WTC11 (cell line): ENCODE measurements at regions not wholly inside any gene's neighbourhood (a gene's known extent, or its start where the extent isn't known, plus 50 kb on each side); places are given as distances from the start of the nearest gene placed in this dataset.

Experiments used
- ATAC-seq: fragments of 200-7000 bp; cut with Tn5 transposase; 2 replicates; pipeline ENCODE4 v1.10.0; 2021; ENCODE audit warnings: mild to moderate bottlenecking, moderate library complexity
- CTCF ChIA-PET: fragments of 300-600 bp; sonication (Branson Sonifier 250); formaldehyde crosslinking; loops from one replicate; lab custom pipeline; 2021; ENCODE audit warnings: antibody characterized with exemption; lab: Charles Lee
- POLR2A ChIA-PET: fragments of 350-600 bp; sonication (Branson Sonifier 250); formaldehyde crosslinking; loops from one replicate; lab custom pipeline; 2021; ENCODE audit warnings: antibody characterized with exemption; lab: Charles Lee
- DNase-seq: peaks from one replicate; pipeline ENCODE4 v3.0.0; 2021; ENCODE audit warnings: low spot score
- H3K27ac Mint-ChIP-seq: 2 replicates; pipeline ENCODE4 v1.8.0; 2021; ENCODE audit warnings: mixed read lengths
- H3K27me3 Mint-ChIP-seq: 2 replicates; pipeline ENCODE4 v1.8.0; 2021; ENCODE audit warnings: low read depth, mild to moderate bottlenecking, moderate library complexity, mixed read lengths
- H3K36me3 Mint-ChIP-seq: 2 replicates; pipeline ENCODE4 v1.8.0; 2021; ENCODE audit warnings: mixed read lengths
- H3K4me1 Mint-ChIP-seq: 2 replicates; pipeline ENCODE4 v1.8.0; 2022; ENCODE audit warnings: mixed read lengths
- H3K4me3 Mint-ChIP-seq: 2 replicates; pipeline ENCODE4 v1.8.0; 2021; ENCODE audit warnings: mild to moderate bottlenecking, moderate library complexity, mixed read lengths
- H3K9me3 Mint-ChIP-seq: 2 replicates; pipeline ENCODE4 v1.8.0; 2021; ENCODE audit warnings: mixed read lengths
- ATF1 ChIP-seq: sonication (generic); formaldehyde crosslinking; IDR thresholded peaks from 2 replicates; pipeline ENCODE4 v1.8.1; 2023; ENCODE audit warnings: mild to moderate bottlenecking, moderate library complexity, missing genetic modification reagents
- ATF3 ChIP-seq: sonication (generic); formaldehyde crosslinking; conservative IDR thresholded peaks from 2 replicates; pipeline ENCODE4 v1.8.1; 2022; ENCODE audit warnings: mild to moderate bottlenecking, missing genetic modification reagents
- CREB1 ChIP-seq: sonication (generic); formaldehyde crosslinking; IDR thresholded peaks from 2 replicates; pipeline ENCODE4 v1.8.0; 2023; ENCODE audit warnings: mild to moderate bottlenecking, missing genetic modification reagents
- E2F4 ChIP-seq: sonication (generic); formaldehyde crosslinking; IDR thresholded peaks from 2 replicates; pipeline ENCODE4 v1.8.1; 2022; ENCODE audit warnings: low read depth, mild to moderate bottlenecking, moderate library complexity, missing genetic modification reagents, borderline replicate concordance
- ESRRA ChIP-seq: sonication (generic); formaldehyde crosslinking; IDR thresholded peaks from 2 replicates; pipeline ENCODE4 v1.8.1; 2022; ENCODE audit warnings: mild to moderate bottlenecking, missing genetic modification reagents, borderline replicate concordance
- ETV6 ChIP-seq: sonication (generic); formaldehyde crosslinking; IDR thresholded peaks from 2 replicates; pipeline ENCODE4 v1.8.1; 2022; ENCODE audit warnings: mild to moderate bottlenecking, missing genetic modification reagents
- FOXK1 ChIP-seq: sonication (generic); formaldehyde crosslinking; IDR thresholded peaks from 2 replicates; pipeline ENCODE4 v1.8.0; 2022; ENCODE audit warnings: mild to moderate bottlenecking, moderate library complexity, missing genetic modification reagents
- FOXP1 ChIP-seq: sonication (generic); formaldehyde crosslinking; IDR thresholded peaks from 2 replicates; pipeline ENCODE4 v1.8.0; 2022; ENCODE audit warnings: missing genetic modification reagents, mild to moderate bottlenecking, moderate library complexity, borderline replicate concordance
- GRHL2 ChIP-seq: fragments of 250-450 bp; sonication (Bioruptor Pico); IDR thresholded peaks from 2 replicates; pipeline ENCODE4 v1.8.0; 2022; ENCODE audit warnings: mild to moderate bottlenecking, moderate library complexity; ENCODE audit not compliant: insufficient replicate concordance, severe bottlenecking
- GTF2I ChIP-seq: fragments of 250-450 bp; sonication (Bioruptor Pico); conservative IDR thresholded peaks from 2 replicates; pipeline ENCODE4 v1.4.0; 2021; ENCODE audit warnings: mild to moderate bottlenecking
- JAZF1 ChIP-seq: fragments of 250-450 bp; sonication (Bioruptor Pico); IDR thresholded peaks from 2 replicates; pipeline ENCODE4 v1.9.0; 2021; ENCODE audit warnings: moderate library complexity, mild to moderate bottlenecking, inconsistent platforms
- SMAD4 ChIP-seq: sonication (generic); formaldehyde crosslinking; IDR thresholded peaks from 2 replicates; pipeline ENCODE4 v1.8.0; 2022; ENCODE audit warnings: mild to moderate bottlenecking, missing genetic modification reagents
- TEAD1 ChIP-seq: sonication (generic); formaldehyde crosslinking; IDR thresholded peaks from 2 replicates; pipeline ENCODE4 v1.8.0; 2022; ENCODE audit warnings: mild to moderate bottlenecking, missing genetic modification reagents
- TEAD4 ChIP-seq: sonication (generic); formaldehyde crosslinking; IDR thresholded peaks from 2 replicates; pipeline ENCODE4 v1.8.0; 2022; ENCODE audit warnings: mild to moderate bottlenecking, missing genetic modification reagents
- ZNF121 ChIP-seq: sonication (generic); formaldehyde crosslinking; IDR thresholded peaks from 2 replicates; pipeline ENCODE4 v1.8.0; 2023; ENCODE audit warnings: missing genetic modification reagents
- ZNF138 ChIP-seq: sonication (generic); formaldehyde crosslinking; conservative IDR thresholded peaks from 2 replicates; pipeline ENCODE4 v1.8.1; 2022; ENCODE audit warnings: mild to moderate bottlenecking, moderate library complexity, missing genetic modification reagents
- ZNF317 ChIP-seq: sonication (generic); formaldehyde crosslinking; IDR thresholded peaks from 2 replicates; pipeline ENCODE4 v1.8.1; 2023; ENCODE audit warnings: low read depth, mild to moderate bottlenecking, moderate library complexity, missing genetic modification reagents, borderline replicate concordance
- ZNF532 ChIP-seq: fragments of 250-450 bp; sonication (Bioruptor Pico); IDR thresholded peaks from 2 replicates; pipeline ENCODE4 v1.9.0; 2021; ENCODE audit warnings: mild to moderate bottlenecking, borderline replicate concordance
- ZNF671 ChIP-seq: fragments of 250-450 bp; sonication (Bioruptor Pico); IDR thresholded peaks from 2 replicates; pipeline ENCODE4 v1.8.0; 2021; ENCODE audit warnings: mild to moderate bottlenecking
- TF ChIP-seq, protein P1 (sequence below): sonication (generic); formaldehyde crosslinking; conservative IDR thresholded peaks from 2 replicates; pipeline ENCODE4 v1.8.1; 2023; ENCODE audit warnings: mild to moderate bottlenecking, low read depth, missing genetic modification reagents, moderate library complexity

- H3K27ac Mint-ChIP-seq, result no peak overlapping the region
- no peaks in the 10 kb centered on the region for H3K36me3 Mint-ChIP-seq
- TF ChIP-seq ZNF138 (no peak), FOXP1 (CRISPR knock-in tag) (no peak), JAZF1 (CRISPR knock-in tag) (no peak), ZNF121 (CRISPR knock-in tag) (no peak), ESRRA (CRISPR knock-in tag) (no peak), FOXK1 (CRISPR knock-in tag) (no peak), SMAD4 (no peak), ZNF671 (CRISPR knock-in tag) (no peak), TEAD4 (CRISPR knock-in tag) (no peak), ETV6 (no peak), ZNF532 (CRISPR knock-in tag) (no peak), ZNF317 (CRISPR knock-in tag) (no peak), TEAD1 (CRISPR knock-in tag) (no peak), CREB1 (CRISPR knock-in tag) (no peak), ATF1 (CRISPR knock-in tag) (no peak), GTF2I (CRISPR knock-in tag) (no peak), ATF3 (CRISPR knock-in tag) (no peak), GRHL2 (no peak), E2F4 (CRISPR knock-in tag) (no peak)
- TF ChIP-seq, protein P1, sequence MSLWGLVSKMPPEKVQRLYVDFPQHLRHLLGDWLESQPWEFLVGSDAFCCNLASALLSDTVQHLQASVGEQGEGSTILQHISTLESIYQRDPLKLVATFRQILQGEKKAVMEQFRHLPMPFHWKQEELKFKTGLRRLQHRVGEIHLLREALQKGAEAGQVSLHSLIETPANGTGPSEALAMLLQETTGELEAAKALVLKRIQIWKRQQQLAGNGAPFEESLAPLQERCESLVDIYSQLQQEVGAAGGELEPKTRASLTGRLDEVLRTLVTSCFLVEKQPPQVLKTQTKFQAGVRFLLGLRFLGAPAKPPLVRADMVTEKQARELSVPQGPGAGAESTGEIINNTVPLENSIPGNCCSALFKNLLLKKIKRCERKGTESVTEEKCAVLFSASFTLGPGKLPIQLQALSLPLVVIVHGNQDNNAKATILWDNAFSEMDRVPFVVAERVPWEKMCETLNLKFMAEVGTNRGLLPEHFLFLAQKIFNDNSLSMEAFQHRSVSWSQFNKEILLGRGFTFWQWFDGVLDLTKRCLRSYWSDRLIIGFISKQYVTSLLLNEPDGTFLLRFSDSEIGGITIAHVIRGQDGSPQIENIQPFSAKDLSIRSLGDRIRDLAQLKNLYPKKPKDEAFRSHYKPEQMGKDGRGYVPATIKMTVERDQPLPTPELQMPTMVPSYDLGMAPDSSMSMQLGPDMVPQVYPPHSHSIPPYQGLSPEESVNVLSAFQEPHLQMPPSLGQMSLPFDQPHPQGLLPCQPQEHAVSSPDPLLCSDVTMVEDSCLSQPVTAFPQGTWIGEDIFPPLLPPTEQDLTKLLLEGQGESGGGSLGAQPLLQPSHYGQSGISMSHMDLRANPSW, result no peak
- H3K9me3 Mint-ChIP-seq, result peaks cover 3% of the 10 kb centered on the region; the same call in 1 of the 2 replicates
- no peak overlapping the region for H3K4me3 Mint-ChIP-seq
- H3K27me3 Mint-ChIP-seq, result no peaks in the 10 kb centered on the region
- no peak for ATAC-seq
- ChIA-PET POLR2A (no interaction called here), CTCF (interaction anchor here (1.8 kb wide), 1 partner anchor 12 kb away, joined by 9 read pairs; no protein-coding TSS in a partner anchor)
- no peaks in the 10 kb centered on the region for H3K4me1 Mint-ChIP-seq
- DNase-seq, result no peak
These were observed 190.8 kb upstream of the INHBA start for GRCh38 chr7:41893656-41894055.
